GM12891 (cell line): ENCODE measurements at regions not wholly inside any gene's neighbourhood (a gene's known extent, or its start where the extent isn't known, plus 50 kb on each side); places are given as distances from the start of the nearest gene placed in this dataset.

ENCODE experiments used
- PAX5 ChIP-seq: IDR thresholded peaks from 2 replicates; pipeline ENCODE4 v1.6.1; 2011; ENCODE audit warnings: low read length, moderate library complexity, mild to moderate bottlenecking; ENCODE audit not compliant: insufficient read depth, severe bottlenecking
- POLR2A ChIP-seq: IDR thresholded peaks from 2 replicates; pipeline ENCODE4 v1.6.1; 2011; ENCODE audit warnings: low read depth, low read length, control low read depth
- POLR2AphosphoS5 ChIP-seq: IDR thresholded peaks from 2 replicates; pipeline ENCODE4 v1.6.1; 2011; ENCODE audit warnings: low read depth, low read length, control low read depth
- SPI1 ChIP-seq: IDR thresholded peaks from 2 replicates; pipeline ENCODE4 v1.6.1; 2011; ENCODE audit warnings: low read depth, low read length, control low read depth
- TAF1 ChIP-seq: IDR thresholded peaks from 2 replicates; pipeline ENCODE4 v1.6.1; 2011; ENCODE audit warnings: low read depth, low read length, control low read depth

GRCh38 chr4:156029691-156030090 is 76.0 kb upstream of the CTSO start:
- TF ChIP-seq PAX5: no peak
- TF ChIP-seq SPI1: no peak
- no peak for TF ChIP-seq POLR2A
- no peak for TF ChIP-seq TAF1
- no peak for TF ChIP-seq POLR2AphosphoS5
